EL (cell line): ENCODE measurements at regions not wholly inside any gene's neighbourhood (a gene's known extent, or its start where the extent isn't known, plus 50 kb on each side); places are given as distances from the start of the nearest gene placed in this dataset.
"Not testable (repeated sequence)": the region's sequence is repeated elsewhere in the genome, so short reads cannot be mapped to it uniquely, and the experiment has no call there.

Experiments used
- DNase-seq: peaks from one replicate; pipeline ENCODE4 v3.0.0-alpha.2; 2016

- no peak for DNase-seq
Measured at GRCh38 chr3:187795207-187795960, 50.1 kb upstream of the BCL6 start.

GRCh38 chr3:187798126-187798525, 52.9 kb upstream of the BCL6 start:
- no peak for DNase-seq

- DNase-seq: no peak
Measured at GRCh38 chr3:187798531-187799530, 53.6 kb upstream of the BCL6 start.

- no peak for DNase-seq
Measured at GRCh38 chr3:187799942-187800641, 54.8 kb upstream of the BCL6 start.

- DNase-seq: no peak
Measured at GRCh38 chr3:187801152-187801551, 55.9 kb upstream of the BCL6 start.

- no peak for DNase-seq
Measured at GRCh38 chr3:187802203-187802927, 57.1 kb upstream of the BCL6 start.

GRCh38 chr3:187802928-187803259, 57.6 kb upstream of the BCL6 start:
- DNase-seq: no peak

GRCh38 chr3:187804120-187804744, 59.0 kb upstream of the BCL6 start:
- DNase-seq: no peak

- DNase-seq: no peak
Measured at GRCh38 chr3:187804745-187805121, 59.5 kb upstream of the BCL6 start.

GRCh38 chr3:187805774-187806173, 60.5 kb upstream of the BCL6 start:
- no peak for DNase-seq

- DNase-seq: peak; percentile 42
Measured at GRCh38 chr3:187807086-187807862, 62.0 kb upstream of the BCL6 start.

- DNase-seq: no peak
Measured at GRCh38 chr3:187808527-187808895, 63.2 kb upstream of the BCL6 start.

- DNase-seq: no peak
Measured at GRCh38 chr3:187809612-187809991, 64.3 kb upstream of the BCL6 start.

- DNase-seq: no peak
Measured at GRCh38 chr3:187810021-187810446, 64.8 kb upstream of the BCL6 start.

GRCh38 chr3:187811585-187812250, 66.5 kb upstream of the BCL6 start:
- peak; percentile 69 for DNase-seq

GRCh38 chr3:187812496-187812895, 67.2 kb upstream of the BCL6 start:
- DNase-seq: no peak

- DNase-seq: no peak
Measured at GRCh38 chr3:187813198-187813597, 67.9 kb upstream of the BCL6 start.

- not testable (repeated sequence) for DNase-seq
Measured at GRCh38 chr3:187817766-187818165, 72.5 kb upstream of the BCL6 start.

- peak; percentile 38 for DNase-seq
Measured at GRCh38 chr3:187821616-187822317, 76.5 kb upstream of the BCL6 start.

- DNase-seq: no peak
Measured at GRCh38 chr3:187822402-187822801, 77.1 kb upstream of the BCL6 start.
